Astrocyte (in vitro differentiated cells and primary cell): ENCODE measurements at regions not wholly inside any gene's neighbourhood (a gene's known extent, or its start where the extent isn't known, plus 50 kb on each side); places are given as distances from the start of the nearest gene placed in this dataset.

Source experiments
- DNase-seq: peaks from one replicate; pipeline ENCODE4 v3.0.0-alpha.2; 2010; ENCODE audit warnings: low read depth
- FAIRE-seq: peaks from 2 replicates; lab custom pipeline; 2011; peaks lifted over from hg19 to GRCh38; lab: Jason Lieb, UNC
- H2AFZ ChIP-seq: 2 replicates; pipeline ENCODE4 v1.6.0; 2012; ENCODE audit warnings: low read depth, low read length, inconsistent platforms
- H3K27ac ChIP-seq: 2 replicates; pipeline ENCODE4 v1.5.1; 2011; ENCODE audit warnings: low read depth, low read length, inconsistent platforms
- H3K27me3 ChIP-seq: 2 replicates; pipeline ENCODE4 v1.6.0; 2011; ENCODE audit warnings: low read length, inconsistent platforms; ENCODE audit not compliant: insufficient read depth
- H3K36me3 ChIP-seq: 2 replicates; pipeline ENCODE4 v1.5.1; 2011; ENCODE audit warnings: low read length, inconsistent platforms; ENCODE audit not compliant: insufficient read depth
- H3K4me1 ChIP-seq: 2 replicates; pipeline ENCODE4 v1.5.1; 2011; ENCODE audit warnings: low read length, inconsistent platforms; ENCODE audit not compliant: insufficient read depth
- H3K4me2 ChIP-seq: 2 replicates; pipeline ENCODE4 v1.6.0; 2012; ENCODE audit warnings: low read length, inconsistent platforms
- H3K4me3 ChIP-seq: 2 replicates; pipeline ENCODE4 v1.5.1; 2011; ENCODE audit warnings: low read depth, mild to moderate bottlenecking, low read length, inconsistent platforms; ENCODE audit not compliant: insufficient read depth
- H3K79me2 ChIP-seq: 2 replicates; pipeline ENCODE4 v1.6.0; 2012; ENCODE audit warnings: mild to moderate bottlenecking, low read length, inconsistent platforms; ENCODE audit not compliant: insufficient read depth
- H3K9ac ChIP-seq: 2 replicates; pipeline ENCODE4 v1.6.0; 2012; ENCODE audit warnings: mild to moderate bottlenecking, low read length, inconsistent platforms
- H3K9me3 ChIP-seq: 2 replicates; pipeline ENCODE4 v1.5.1; 2012; ENCODE audit warnings: low read depth, mild to moderate bottlenecking, low read length, inconsistent platforms; ENCODE audit not compliant: insufficient read depth
- H4K20me1 ChIP-seq: 2 replicates; pipeline ENCODE4 v1.6.0; 2012; ENCODE audit warnings: low read length, inconsistent platforms; ENCODE audit not compliant: insufficient read depth
- H3K27ac Mint-ChIP-seq: one replicate; pipeline ENCODE4 v1.8.0; 2021; ENCODE audit warnings: mild to moderate bottlenecking, mixed read lengths; ENCODE audit not compliant: unreplicated experiment
- H3K27me3 Mint-ChIP-seq: one replicate; pipeline ENCODE4 v1.8.0; 2021; ENCODE audit warnings: low read depth, mixed read lengths; ENCODE audit not compliant: unreplicated experiment
- H3K36me3 Mint-ChIP-seq: one replicate; pipeline ENCODE4 v1.8.0; 2021; ENCODE audit warnings: low read depth, mixed read lengths; ENCODE audit not compliant: unreplicated experiment
- H3K4me1 Mint-ChIP-seq: one replicate; pipeline ENCODE4 v1.8.0; 2021; ENCODE audit warnings: low read depth, mixed read lengths; ENCODE audit not compliant: unreplicated experiment
- H3K4me3 Mint-ChIP-seq: one replicate; pipeline ENCODE4 v1.8.0; 2021; ENCODE audit warnings: mild to moderate bottlenecking, moderate library complexity, mixed read lengths; ENCODE audit not compliant: unreplicated experiment
- H3K9me3 Mint-ChIP-seq: one replicate; pipeline ENCODE4 v1.8.0; 2021; ENCODE audit warnings: mild to moderate bottlenecking, mixed read lengths; ENCODE audit not compliant: unreplicated experiment
- EZH2 ChIP-seq: IDR thresholded peaks from 2 replicates; pipeline ENCODE4 v1.6.1; 2012; ENCODE audit warnings: mild to moderate bottlenecking, low read length, inconsistent platforms; ENCODE audit not compliant: insufficient read depth
- TF ChIP-seq, protein P1 (sequence below): IDR thresholded peaks from 2 replicates; pipeline ENCODE4 v1.5.1; 2011; ENCODE audit warnings: low read depth, mild to moderate bottlenecking, inconsistent platforms, low read length, moderate library complexity; ENCODE audit not compliant: insufficient read depth

DNA sequence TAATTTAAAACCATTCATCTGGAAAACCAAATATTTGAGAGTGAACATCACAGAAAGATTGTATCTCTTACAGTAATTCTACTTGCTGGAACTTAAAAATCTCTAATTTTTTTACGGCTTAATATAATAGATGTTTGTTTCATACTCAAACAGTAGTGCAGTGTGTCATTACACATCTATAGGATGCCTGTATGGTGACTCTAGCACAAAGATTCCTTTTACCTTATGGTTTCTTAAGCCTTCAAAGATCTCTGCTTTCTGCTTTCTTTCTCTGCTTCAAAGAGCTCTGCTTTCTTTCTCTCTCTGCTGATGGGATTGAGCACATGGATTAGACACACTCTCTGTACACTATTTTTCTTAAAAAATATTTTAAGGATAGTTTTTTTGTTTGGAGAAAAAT, 374.0 kb upstream of the CDH9 start:
- H3K4me3 ChIP-seq, result no peak overlapping the region
- no peak for TF ChIP-seq EZH2
- TF ChIP-seq, protein P1, sequence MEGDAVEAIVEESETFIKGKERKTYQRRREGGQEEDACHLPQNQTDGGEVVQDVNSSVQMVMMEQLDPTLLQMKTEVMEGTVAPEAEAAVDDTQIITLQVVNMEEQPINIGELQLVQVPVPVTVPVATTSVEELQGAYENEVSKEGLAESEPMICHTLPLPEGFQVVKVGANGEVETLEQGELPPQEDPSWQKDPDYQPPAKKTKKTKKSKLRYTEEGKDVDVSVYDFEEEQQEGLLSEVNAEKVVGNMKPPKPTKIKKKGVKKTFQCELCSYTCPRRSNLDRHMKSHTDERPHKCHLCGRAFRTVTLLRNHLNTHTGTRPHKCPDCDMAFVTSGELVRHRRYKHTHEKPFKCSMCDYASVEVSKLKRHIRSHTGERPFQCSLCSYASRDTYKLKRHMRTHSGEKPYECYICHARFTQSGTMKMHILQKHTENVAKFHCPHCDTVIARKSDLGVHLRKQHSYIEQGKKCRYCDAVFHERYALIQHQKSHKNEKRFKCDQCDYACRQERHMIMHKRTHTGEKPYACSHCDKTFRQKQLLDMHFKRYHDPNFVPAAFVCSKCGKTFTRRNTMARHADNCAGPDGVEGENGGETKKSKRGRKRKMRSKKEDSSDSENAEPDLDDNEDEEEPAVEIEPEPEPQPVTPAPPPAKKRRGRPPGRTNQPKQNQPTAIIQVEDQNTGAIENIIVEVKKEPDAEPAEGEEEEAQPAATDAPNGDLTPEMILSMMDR, result no peak
- H3K79me2 ChIP-seq, result no peaks in the 10 kb centered on the region
- no peak overlapping the region for H3K27ac ChIP-seq
- no peaks in the 10 kb centered on the region for H3K4me1 ChIP-seq
- FAIRE-seq (no peak), DNase-seq (no peak)
- H4K20me1 ChIP-seq, result no peaks in the 10 kb centered on the region
- Mint-ChIP-seq H3K27me3 (no peaks in the 10 kb centered on the region), H3K4me3 (no peak overlapping the region), H3K36me3 (no peaks in the 10 kb centered on the region), H3K4me1 (no peaks in the 10 kb centered on the region), H3K9me3 (peaks cover 3% of the 10 kb centered on the region), H3K27ac (no peak overlapping the region)
- no peak overlapping the region for H2AFZ ChIP-seq
- H3K27me3 ChIP-seq, result no peaks in the 10 kb centered on the region
- H3K36me3 ChIP-seq, result no peaks in the 10 kb centered on the region
- no peak overlapping the region for H3K9ac ChIP-seq
- H3K4me2 ChIP-seq, result no peak overlapping the region
- no peaks in the 10 kb centered on the region for H3K9me3 ChIP-seq

DNA sequence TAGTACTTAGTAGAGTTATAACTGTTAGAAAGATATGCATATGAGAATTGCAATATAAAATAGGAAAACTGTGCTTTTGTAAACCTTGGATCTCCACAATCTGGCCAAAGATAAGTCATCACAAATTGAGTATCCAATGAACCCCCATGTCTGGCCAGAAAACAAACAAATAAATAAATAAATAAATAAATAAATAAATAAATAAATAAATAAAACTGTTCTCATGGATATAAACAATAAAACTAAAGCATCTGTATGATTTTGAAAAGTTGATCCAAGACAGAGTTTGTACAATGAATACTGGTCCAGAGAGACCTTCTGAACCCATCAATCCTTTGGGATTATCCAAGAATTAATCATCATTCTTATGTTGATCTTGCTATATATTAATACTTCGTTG, 367.6 kb upstream of the CDH9 start:
- DNase-seq, result no peak
- Histone ChIP-seq H3K36me3 (no peaks in the 10 kb centered on the region), H3K27me3 (no peaks in the 10 kb centered on the region), H3K4me2 (no peak overlapping the region), H4K20me1 (no peaks in the 10 kb centered on the region), H3K79me2 (no peaks in the 10 kb centered on the region), H3K27ac (no peak overlapping the region), H2AFZ (no peak overlapping the region), H3K9ac (no peak overlapping the region), H3K9me3 (no peaks in the 10 kb centered on the region), H3K4me1 (no peaks in the 10 kb centered on the region), H3K4me3 (no peak overlapping the region)
- H3K4me1 Mint-ChIP-seq, result peaks cover 3% of the 10 kb centered on the region
- no peak overlapping the region for H3K4me3 Mint-ChIP-seq
- no peaks in the 10 kb centered on the region for H3K27me3 Mint-ChIP-seq
- no peaks in the 10 kb centered on the region for H3K36me3 Mint-ChIP-seq
- H3K9me3 Mint-ChIP-seq, result no peaks in the 10 kb centered on the region
- no peak overlapping the region for H3K27ac Mint-ChIP-seq
- no peak for TF ChIP-seq EZH2
- TF ChIP-seq, protein P1, result no peak
- no peak for FAIRE-seq

DNA sequence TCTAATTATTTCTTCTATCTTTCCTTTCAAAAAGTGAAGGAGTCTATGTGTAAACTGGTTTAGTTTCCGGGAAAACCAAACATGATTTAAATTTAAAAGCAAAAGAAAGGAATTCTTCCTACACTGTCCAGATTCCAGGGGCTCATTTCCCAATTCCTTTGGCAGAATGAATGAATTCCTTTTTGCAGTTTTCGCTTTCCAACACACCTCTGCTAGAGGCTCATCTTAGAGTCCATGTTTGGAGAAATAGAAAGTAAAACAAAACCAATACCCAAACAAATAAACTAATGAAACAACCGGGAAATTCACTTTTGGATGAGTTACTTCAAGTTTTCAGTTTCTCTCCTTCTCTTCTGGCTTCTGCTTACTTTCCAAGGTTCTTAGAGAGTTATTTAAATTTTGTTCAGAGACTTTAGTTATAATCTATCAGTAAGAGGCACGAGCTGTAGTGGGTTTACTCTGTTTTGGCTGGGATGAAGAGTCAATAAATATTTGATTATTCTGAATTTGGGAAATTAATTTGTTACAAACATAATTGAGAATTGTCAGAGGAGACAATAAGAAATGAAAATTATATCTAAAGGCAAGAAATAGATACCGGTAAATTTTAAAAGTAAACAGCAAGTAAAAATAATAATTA, 365.0 kb upstream of the CDH9 start:
- no peak overlapping the region for H3K4me3 Mint-ChIP-seq
- FAIRE-seq (no peak), DNase-seq (peak; percentile 0)
- H3K9me3 ChIP-seq, result no peaks in the 10 kb centered on the region
- H3K4me1 ChIP-seq, result no peaks in the 10 kb centered on the region
- peaks cover 3% of the 10 kb centered on the region for H3K9me3 Mint-ChIP-seq
- H3K9ac ChIP-seq, result no peak overlapping the region
- peaks cover 3% of the 10 kb centered on the region for H3K4me1 Mint-ChIP-seq
- peak overlapping the region; percentile 28 for H3K4me2 ChIP-seq
- no peaks in the 10 kb centered on the region for H3K27me3 Mint-ChIP-seq
- no peaks in the 10 kb centered on the region for H3K79me2 ChIP-seq
- H3K36me3 Mint-ChIP-seq, result no peaks in the 10 kb centered on the region
- TF ChIP-seq, protein P1, result no peak
- TF ChIP-seq EZH2, result no peak
- H3K4me3 ChIP-seq, result no peak overlapping the region
- H3K27ac Mint-ChIP-seq, result no peak overlapping the region
- no peak overlapping the region for H3K27ac ChIP-seq
- peak overlapping the region; percentile 19 for H2AFZ ChIP-seq
- no peaks in the 10 kb centered on the region for H3K36me3 ChIP-seq
- H3K27me3 ChIP-seq, result no peaks in the 10 kb centered on the region
- H4K20me1 ChIP-seq, result no peaks in the 10 kb centered on the region
